Lower leg skin (tissue), 3 donors: ENCODE measurements at regions not wholly inside any gene's neighbourhood (a gene's known extent, or its start where the extent isn't known, plus 50 kb on each side); places are given as distances from the start of the nearest gene placed in this dataset.

Experiments
- POLR2A ChIP-seq, 2 donors: fragments of 450-650 bp; IDR thresholded peaks; one replicate each; pipeline ENCODE4 v1.6.1; 2016 to 2017; ENCODE audit warnings: antibody characterized with exemption in 2 of 2, mild to moderate bottlenecking in 1 of 2, moderate library complexity in 1 of 2
- TF ChIP-seq, protein P1 (sequence below), 3 donors: fragments of 450-650 bp; IDR thresholded peaks; one replicate each; pipeline ENCODE4 v1.5.1; 2016; ENCODE audit warnings: antibody characterized with exemption in 3 of 3, mild to moderate bottlenecking in 3 of 3, moderate library complexity in 2 of 3

DNA sequence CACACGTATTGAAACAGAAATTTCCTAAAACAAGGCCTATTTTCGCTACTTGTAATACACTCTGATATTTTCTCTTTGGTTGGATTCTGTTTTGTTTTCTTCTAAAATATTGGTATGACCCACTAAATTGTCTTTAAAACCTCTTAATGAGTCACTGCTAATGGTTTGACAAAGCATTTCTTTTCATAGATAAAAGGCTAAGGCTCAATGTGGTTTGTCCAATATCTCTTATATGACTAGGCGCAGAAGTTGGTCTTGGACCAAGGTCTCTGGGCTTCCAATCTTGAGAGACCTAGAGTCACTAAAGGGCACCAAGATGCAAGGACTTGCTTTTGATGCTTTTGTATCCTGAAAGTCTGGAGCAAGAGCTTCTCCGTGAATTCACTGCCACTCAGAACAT lies 498.2 kb upstream of the TCF4 start:
- TF ChIP-seq, protein P1, sequence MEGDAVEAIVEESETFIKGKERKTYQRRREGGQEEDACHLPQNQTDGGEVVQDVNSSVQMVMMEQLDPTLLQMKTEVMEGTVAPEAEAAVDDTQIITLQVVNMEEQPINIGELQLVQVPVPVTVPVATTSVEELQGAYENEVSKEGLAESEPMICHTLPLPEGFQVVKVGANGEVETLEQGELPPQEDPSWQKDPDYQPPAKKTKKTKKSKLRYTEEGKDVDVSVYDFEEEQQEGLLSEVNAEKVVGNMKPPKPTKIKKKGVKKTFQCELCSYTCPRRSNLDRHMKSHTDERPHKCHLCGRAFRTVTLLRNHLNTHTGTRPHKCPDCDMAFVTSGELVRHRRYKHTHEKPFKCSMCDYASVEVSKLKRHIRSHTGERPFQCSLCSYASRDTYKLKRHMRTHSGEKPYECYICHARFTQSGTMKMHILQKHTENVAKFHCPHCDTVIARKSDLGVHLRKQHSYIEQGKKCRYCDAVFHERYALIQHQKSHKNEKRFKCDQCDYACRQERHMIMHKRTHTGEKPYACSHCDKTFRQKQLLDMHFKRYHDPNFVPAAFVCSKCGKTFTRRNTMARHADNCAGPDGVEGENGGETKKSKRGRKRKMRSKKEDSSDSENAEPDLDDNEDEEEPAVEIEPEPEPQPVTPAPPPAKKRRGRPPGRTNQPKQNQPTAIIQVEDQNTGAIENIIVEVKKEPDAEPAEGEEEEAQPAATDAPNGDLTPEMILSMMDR (IDR thresholded peaks at IDR 0.05), result no peak
- TF ChIP-seq POLR2A (IDR thresholded peaks at IDR 0.05), result no peak
